ENCODE measurements at regions not wholly inside any gene's neighbourhood (a gene's known extent, or its start where the extent isn't known, plus 50 kb on each side); places are given as distances from the start of the nearest gene placed in this dataset.

DNA sequence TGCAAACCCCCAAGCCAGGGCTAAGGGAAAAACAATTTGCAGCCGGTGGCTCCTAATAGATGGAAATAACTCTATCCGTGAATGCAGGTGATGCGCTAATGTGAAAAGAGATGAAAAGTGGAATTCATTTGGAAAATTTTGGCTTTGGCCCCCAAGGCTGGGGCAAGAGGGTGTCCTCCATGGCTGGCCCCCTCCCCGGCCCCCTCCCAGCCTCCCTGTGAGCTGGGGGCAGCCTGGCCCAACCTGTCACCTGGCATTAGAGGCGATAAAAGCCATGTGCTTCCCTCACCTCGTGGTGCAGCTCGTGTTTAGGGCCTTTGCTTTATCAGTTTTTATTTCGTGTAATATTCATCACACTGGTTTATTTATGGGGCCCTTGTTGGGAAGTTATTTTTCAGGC lies 267.2 kb downstream of the ENGASE start:
- no peak for DNase-seq (ENCODE audit: low read depth)

DNA sequence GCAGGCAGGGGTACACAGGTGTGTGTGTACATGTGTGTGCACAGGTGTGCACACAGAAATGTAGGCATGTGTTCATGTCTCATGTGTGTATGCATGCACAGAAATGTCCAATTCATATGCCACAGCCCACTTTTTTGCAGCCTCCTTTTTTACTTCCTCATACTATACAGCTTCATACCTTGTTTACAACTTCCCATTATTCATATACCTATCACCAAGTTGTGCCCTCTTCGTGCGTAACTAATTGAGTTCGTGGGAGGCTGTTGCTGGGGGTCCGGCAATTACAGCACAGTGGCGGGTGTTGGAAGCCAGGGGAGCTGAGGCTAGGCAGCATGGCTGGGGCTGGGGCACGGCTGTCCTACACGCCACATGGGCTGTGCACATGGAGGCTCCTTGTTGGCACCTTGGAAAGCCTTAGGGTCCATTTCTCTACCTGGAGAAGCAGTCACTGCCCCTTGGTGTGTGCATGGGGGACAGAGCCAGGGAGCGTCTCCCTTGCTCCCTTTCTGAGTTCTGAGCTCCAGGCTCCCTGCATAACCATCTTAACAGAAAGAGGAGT lies 266.7 kb downstream of the ENGASE start:
- no peak for DNase-seq (ENCODE audit: low read depth)

DNA sequence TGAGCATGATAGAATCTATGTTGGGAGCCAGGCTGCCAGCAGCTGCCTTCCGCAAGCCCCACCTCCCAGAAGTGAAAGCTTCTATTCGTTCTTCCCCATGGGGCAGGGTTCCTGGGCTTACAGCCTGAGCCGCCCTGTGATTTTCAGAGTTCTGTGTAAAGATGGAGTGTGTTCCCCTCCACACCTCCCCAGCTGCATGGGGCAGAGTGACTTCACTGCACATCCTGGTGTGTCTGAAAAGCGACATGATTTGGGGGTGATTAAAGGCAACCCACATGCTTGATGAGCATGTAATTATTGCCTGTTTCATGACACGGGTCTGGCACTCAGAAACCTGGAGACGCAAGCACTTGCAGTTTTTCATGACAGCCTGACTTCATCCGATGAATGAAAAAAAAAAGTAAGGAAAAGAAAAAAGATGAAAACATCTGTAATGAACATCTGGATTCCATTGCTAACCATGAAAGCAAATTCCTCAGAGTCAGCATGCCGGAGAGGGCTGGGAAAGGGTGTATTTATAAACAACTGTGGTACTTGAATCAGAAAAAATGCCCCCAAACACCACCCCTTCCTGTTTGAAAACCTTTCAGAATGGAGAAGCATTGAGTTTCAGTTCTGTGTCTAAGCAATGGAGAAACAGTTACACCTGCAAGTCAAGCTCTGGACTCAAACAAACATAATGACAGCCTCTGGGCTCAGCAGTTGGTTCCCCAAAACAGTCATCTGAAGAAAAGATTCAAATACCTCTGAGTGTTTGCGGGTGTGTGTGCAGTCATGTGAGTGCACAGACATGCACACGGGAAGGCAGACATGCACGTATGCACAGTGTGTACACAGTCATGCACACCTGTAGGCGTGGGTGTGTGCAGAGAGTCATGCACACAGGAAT lies 266.0 kb downstream of the ENGASE start:
- no peak for DNase-seq (ENCODE audit: low read depth)

DNA sequence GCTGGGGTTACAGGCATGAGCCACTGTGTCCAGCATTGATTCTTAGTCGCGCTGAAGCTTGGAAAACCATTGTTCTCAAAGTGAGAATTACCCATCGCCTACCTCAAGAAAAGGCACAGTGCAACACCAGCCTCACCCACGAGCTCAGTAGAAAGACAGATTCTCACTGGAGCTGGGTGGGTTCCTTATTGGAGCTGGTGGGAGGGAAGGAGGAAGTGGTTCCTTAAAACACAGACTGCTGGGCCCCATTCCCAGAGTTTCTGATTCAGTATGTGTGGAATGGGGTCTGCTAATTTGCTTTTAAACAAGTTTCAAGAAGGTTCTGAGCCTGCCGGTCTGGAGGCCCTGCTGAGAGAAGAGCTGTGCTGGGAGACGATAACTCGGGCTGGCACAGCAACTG lies 264.7 kb downstream of the ENGASE start:
- DNase-seq (ENCODE audit: low read depth), result no peak

DNA sequence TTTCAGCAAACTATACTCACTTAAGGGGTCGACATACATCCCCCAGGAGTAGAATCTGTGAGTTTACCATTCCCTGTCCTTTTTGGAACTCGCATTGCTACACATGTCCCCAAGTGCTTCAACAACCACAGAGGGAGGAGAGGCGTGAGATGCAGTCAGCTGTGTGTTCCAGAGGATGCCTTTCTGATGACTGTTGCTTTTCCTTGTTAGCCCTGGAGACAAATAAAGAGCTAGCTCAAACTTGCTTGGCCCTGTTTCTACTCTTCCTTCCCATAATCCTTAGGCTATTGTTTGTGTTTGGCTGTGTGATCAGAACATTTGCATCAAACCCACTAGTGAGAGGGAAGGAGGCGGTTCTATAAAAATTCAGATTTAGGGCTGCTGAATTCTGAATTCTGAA lies 264.0 kb downstream of the ENGASE start:
- DNase-seq (ENCODE audit: low read depth), result no peak

DNA sequence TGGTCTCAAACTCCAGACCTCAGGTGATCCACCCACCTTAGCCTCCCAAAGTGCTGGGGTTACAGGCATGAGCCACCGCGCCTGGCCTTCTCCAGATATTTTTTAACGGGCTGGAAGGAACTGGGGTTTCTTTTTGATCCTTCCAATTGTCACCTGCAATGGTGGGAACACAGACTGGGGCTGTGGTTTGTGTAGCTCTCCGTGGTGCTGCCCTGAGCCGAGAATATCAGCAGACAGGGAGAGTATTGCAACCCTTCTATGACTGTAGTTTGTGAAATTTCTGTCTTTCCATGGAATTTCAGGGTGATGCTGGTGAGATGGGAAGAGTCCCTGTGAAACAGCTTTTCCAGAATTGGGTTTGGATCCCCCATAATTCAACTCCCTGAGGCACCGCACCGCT lies 263.5 kb downstream of the ENGASE start:
- DNase-seq (ENCODE audit: low read depth), result no peak

DNA sequence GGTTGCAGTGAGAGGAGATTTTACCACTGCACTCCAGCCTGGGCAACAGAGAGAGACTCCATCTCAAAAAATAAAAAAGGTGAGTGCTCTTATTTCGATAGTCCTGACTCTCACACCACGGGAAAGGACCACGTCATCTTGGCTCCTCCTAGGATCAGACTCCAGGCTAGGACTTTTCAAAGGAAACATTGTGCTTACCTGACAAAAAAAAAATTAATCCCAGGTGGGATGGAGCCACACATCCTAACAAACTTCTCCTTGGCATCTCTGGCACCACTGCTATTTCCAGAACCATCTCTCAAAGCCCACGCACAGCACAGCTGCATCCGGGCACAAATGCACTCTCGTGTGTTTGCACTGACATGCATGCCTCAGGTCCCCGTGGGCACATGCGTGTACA lies 262.4 kb downstream of the ENGASE start:
- no peak for DNase-seq (ENCODE audit: low read depth)

DNA sequence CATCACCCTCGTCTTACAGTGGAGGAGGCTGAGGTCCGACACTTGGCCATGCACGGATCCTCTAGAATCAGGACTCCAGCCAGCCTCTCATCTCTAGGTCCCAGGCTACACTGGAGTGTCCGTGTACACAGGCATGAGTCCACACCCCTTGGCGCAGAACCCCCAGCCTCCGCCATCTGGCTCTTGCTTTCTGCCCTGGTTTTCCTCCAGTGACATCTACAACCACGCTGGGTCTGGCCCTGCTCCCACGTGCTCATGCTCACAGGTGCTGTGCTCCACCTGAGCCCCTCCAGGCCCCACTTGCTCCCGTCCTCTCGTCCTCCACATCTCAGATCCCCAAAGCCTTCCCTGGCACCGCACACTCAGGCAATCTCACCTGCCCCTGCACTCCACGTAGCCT lies 260.8 kb downstream of the ENGASE start:
- DNase-seq (ENCODE audit: low read depth), result no peak

DNA sequence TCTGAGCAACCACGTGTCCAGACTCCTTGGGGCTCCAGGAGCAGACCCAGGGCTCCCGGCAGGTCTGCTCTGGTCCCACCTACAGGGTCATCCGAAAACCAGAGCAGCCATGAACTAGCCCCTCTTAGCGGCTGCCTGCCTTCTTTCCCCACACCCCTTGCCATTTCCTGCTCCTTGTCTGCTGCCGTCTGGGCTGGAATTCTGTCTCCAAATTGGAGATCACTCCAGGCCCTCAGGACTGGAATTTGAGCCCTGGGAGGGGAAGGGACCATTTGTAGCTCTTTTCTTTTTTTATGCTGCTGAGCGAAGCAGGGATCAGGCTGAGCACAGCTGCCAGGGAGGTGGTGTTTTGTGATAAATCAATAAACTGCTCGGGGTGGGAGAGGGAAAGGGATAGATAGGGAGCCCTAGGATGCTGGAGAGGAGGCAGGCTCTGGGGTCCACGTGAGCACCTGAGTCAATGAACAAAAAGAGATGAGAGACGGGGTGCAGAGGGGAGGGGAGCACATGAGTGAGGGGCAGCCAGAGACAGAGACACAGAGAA lies 257.5 kb downstream of the ENGASE start:
- DNase-seq (ENCODE audit: low read depth), result no peak

DNA sequence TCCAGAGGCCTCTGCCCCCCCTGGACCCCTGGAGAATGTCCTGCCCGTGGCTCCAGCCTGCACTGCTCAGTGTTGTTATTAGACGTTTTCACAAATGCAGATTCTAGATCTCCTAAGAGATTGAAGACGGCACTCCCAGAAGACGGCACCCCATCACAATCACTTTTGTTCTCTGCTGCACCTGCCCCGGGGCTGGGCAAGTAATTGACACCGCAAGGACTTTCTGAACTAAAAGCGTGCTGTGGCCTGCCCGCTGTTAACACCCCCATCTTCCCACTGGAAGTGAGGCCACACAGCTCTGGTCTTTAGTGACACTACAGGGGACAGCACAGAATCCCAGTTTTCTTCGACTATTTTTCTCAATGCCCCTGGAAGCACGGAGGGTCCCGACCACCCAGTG lies 256.9 kb downstream of the ENGASE start:
- no peak for DNase-seq (ENCODE audit: low read depth)

DNA sequence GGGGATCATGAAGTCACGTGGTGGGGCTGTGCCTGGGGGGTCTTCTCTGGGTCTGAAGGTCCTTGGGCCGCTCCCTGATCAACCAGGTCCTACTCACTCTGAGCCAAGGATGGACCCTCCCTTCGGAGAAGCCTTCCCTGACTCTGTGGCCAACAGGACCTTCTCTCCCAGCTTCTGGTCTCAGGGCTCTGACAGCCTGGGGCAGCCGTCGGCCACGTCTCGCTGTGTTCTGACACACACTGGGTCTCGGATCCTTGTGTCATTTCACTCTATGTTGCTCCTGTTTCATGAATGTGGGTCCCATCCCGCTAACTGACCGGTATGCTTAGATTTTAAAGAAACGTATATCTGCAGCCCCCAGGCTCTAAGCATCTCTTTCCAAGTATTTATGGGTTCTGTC lies 256.1 kb downstream of the ENGASE start:
- DNase-seq (ENCODE audit: low read depth), result no peak

DNA sequence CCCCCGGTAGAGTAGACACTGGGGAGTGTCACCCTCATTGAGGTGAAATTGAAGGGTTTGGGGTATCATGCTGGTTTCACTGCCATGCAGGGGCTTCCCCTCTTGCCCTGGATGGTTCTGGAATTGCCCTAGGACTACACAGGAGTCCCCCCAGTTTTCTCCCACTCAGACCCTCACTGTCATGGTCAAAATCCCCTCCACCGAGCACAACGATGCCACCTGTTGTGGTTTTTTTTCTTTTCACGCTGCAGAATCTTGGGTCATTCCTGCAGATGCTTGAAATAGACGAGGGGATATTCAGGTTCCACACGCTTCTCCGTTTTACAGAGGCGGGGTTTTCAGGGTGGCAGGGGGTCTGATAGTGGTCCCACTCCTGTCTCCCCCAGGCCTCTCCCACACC lies 255.6 kb downstream of the ENGASE start:
- DNase-seq (ENCODE audit: low read depth), result no peak

DNA sequence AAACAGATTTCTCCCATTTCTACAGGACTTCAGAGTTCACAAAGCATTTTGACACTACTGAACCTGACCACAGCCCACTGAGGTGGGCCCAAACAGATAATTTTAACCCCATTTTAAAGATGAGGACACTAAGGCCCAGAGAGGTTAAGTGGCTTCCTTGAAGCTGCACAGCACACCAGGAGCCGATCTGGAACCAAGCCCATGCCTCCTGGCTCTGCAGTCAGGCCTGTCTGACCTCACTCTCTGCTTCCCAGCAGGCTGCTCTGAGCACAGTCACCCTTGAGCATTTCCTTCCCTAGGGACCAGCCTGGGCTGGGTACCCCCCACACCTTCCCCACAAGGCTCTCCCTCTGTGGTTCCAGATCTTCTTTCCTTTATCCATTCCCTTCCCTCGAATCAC lies 252.2 kb downstream of the ENGASE start:
- no peak for DNase-seq (ENCODE audit: low read depth)

DNA sequence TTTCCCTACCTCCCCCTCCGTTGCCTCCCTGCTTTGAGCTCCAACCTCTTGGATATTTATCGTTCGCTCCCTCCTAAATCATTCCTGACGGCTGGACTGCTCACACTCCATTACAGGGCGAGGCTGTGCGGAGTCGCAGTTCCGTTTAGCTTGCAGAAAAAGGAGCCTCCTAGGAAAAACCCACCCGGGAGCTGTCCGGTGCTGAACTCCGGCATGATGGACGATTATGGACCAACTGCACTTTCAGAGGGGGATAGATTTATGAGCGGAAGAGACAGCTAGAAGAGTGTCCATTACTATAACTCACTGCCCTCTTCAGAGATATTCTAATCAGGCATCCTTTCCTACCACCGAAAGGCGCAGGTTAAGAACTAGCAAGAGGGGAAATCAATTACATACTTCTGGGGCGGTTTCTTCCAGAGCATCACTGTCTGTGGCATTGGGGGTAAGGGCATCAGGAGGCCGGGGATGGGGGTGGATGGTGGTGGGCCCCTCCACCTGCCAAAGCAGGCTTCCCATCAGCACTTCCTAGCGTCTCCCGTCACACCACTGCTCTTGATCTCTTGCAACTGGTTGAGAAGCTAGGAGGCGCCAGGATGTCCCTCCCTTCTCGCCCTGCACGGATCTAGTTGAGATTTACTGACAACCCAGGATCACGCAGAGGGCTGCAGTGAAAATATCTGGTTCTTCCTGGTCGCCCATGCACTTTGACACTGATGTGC lies 251.2 kb downstream of the ENGASE start:
- DNase-seq (ENCODE audit: low read depth), result no peak

DNA sequence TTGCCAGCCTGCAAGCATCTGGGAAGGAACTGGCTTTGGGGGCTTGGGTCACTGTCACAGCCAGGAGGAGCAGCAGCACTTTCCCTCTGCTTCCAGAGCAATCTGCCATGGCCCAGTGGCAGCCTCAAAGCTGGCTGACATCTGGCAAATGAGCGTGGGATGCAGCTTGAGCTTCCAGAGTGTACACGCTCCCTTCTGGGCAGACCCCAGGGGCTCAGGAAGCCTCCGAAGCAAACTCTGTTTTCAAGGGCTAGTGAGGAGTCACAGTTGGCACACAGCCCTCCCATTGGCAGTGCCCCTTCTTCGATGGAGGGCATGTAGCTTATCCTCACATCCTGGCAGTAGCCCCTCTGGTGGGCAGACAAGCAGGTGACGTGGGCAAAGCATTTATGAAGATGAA lies 249.6 kb downstream of the ENGASE start:
- no peak for DNase-seq (ENCODE audit: low read depth)

DNA sequence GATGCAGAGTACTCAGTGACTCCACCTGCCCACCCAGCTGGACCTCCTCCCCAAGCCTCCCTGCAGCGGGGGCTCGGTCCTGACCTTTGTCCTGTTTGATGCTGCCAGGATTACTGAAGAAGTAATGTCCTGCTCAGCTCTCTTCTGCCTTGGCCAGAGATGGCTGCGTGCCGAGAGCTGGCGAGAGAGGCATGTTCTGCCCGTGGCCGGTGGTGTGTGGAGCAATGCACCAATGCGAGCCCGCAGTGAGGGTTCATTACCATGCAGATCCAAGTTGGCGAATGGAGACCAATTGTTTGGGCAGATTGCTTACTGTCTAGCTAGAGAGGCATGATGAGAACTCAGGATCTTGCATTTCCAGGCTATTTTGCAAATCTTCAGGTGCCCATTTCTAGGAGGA lies 248.9 kb downstream of the ENGASE start:
- DNase-seq (ENCODE audit: low read depth), result no peak

DNA sequence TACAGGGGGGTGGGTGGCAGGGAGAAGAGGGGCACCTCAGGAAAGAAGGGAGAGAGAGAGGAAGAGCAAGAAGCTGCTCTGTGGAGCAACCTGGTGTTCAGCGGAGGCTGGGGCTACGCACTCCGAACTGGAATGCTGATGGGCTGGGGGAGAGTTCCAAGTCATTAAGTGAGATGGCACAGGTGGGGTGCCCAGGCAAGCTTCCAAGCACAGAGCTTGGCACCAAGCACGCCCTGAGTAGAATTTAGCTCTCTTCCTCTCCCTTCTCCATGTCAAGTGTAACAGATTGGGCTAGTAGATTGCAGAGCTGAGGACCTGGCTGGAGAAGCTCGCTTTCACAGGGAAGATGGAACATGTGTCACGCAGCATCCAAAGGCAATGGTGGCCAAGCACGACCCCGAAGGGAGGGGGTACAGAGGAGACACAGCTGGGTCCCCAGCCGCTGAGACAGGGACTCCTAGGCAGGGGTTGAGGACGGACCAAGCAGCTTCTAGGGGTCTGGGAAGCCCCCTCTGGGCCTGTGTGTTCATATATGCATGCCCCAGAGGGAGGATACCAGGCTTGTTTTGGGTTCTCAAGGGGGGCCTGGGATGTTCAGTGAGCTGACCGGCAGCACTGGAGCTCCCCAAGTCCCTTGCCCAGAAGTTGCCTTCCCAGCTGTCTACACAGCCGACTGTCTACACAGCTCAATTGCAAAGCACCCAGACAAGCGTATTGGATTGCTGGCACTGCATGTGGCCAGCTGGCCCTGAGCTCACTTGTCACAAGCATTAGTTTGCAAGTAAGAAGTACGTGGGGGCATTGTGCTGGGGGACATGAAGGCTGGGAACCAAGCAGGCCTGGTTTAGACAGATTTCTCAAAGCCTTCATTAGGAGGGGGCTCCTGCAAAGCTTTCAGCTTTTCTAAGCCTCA lies 247.8 kb downstream of the ENGASE start:
- DNase-seq (ENCODE audit: low read depth), result no peak

DNA sequence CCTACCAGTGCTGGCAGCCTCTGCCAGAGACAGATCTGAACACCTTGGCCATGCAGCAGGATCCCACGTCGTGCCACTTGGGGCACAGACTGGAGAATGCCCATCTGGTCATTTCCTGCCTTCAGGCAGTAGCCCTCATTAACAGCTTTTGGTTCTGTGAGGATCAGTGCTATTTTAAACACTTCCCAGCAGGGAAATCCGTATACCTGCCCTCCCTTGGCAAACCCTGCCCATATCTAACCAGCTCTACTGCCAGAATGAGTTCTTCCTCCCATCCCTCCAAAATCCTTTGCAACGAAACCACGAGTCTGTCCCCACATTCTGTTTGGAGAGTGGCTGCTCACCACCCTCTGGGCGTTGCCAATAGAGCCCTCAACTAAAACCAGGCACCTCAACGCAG lies 245.7 kb downstream of the ENGASE start:
- no peak for DNase-seq (ENCODE audit: low read depth)

DNA sequence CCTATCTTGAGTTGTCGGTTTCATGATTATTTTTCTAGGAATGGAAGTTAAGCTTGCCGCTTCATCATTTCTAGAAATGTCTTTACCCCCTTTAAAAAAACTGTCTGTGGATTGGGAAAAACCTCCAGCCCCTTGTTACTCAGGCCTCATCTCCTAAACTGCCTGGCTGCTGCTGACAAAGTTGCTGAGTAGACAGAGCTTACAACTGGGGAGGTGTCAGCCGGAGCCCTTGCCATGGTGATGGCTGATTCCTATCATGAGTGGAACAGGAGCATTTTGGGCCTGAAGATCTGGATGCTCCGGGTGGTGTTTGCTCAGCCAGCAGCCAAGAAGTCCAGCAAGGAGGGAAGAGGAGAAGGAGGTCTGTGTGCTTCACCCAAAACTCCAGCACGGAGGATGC lies 243.3 kb downstream of the ENGASE start:
- no peak for DNase-seq (ENCODE audit: low read depth)

DNA sequence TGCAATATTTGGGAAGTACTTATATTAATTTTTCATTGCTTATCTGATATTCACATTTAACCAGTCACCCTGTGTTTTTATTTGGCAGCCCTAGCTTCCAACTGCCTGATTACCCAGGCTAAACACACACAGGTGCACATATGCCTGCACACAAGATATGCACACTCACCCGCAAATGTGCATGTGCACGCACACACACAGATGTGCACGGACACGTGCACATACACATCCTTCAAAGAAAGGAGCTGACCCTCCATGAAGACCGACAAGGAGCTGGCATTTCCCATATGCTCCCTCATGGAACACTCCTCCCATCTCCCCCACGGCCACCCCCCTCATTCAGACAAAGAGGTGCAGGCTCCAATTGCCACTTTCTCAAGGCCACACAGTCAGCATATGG lies 242.2 kb downstream of the ENGASE start:
- no peak for DNase-seq (ENCODE audit: low read depth)

DNA sequence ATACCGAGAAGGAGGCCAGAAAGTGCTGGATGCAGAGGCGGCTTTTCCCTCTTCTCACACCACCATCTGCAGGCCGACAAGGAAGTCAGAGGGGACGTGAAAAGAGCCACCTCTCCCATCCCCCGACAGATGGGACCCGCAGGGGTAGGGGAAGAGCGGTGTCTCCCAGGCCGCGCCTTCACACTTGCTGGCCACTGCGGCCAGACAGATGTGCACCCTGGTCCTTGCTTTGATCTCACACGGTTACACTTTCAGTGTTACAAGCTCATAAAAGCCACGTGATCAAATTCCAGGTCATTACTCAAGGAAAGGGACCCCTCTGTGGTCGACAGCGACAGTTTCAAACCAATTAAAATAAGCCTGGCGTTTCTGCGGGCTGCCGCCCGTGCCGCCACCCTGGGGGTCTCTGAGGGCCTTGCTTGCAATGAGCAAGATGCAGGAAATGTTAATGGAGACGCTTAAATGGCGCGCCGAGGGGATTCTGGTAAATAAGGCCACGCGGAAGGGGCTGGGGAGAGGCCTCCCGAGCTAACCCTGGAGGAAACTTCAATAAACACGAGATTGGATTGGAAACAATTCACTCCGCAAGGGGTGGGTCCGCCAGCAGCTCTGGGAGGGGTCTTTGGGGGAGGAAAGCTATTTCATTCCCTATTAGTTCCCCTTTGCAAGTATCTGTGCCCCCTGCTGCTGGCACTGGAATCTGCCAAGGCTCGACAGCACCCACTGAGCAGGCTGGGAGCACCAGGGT lies 240.9 kb downstream of the ENGASE start:
- DNase-seq (ENCODE audit: low read depth), result no peak

Data from activated T-cell treated with anti-CD3 and anti-CD28 coated beads for 24 hours (primary cell).